ENCODE measurements at regions not wholly inside any gene's neighbourhood (a gene's known extent, or its start where the extent isn't known, plus 50 kb on each side); places are given as distances from the start of the nearest gene placed in this dataset.

GRCh38 chr13:89803839-89804238, 1543.6 kb upstream of the MIR17HG start:
- no peaks in the 10 kb centered on the region for H3K27me3 ChIP-seq (ENCODE audit: control insufficient read depth in 4 of 4, insufficient read depth in 4 of 4, low read length in 3 of 4)
- no peak overlapping the region for H3K9ac ChIP-seq (ENCODE audit: low read depth in 1 of 2, low read length in 2 of 2)
- no peak overlapping the region for H3K4me3 ChIP-seq (ENCODE audit: low read depth in 1 of 3, low read length in 3 of 3)
- no peaks in the 10 kb centered on the region for H3K36me3 ChIP-seq (ENCODE audit: control insufficient read depth in 4 of 4, insufficient read depth in 3 of 4, low read depth in 1 of 4, low read length in 3 of 4)
- DNase-seq (ENCODE audit: low spot score) = no peak
- TF ChIP-seq HNF4A (conservative IDR thresholded peaks at IDR 0.05) (no peak), NR2F2 (IDR thresholded peaks at IDR 0.05) (no peak)
- H3K9me3 ChIP-seq (ENCODE audit: control insufficient read depth in 4 of 4, low read length in 3 of 4) = no peaks in the 10 kb centered on the region
- no peak overlapping the region for H3K27ac ChIP-seq (ENCODE audit: low read depth in 1 of 2, low read length in 2 of 2)
- no peaks in the 10 kb centered on the region for H3K4me1 ChIP-seq (ENCODE audit: control insufficient read depth in 4 of 4, insufficient read depth in 4 of 4, low read length in 3 of 4)

GRCh38 chr13:89806594-89806993, 1540.9 kb upstream of the MIR17HG start:
- Histone ChIP-seq H3K27me3 (ENCODE audit: control insufficient read depth in 4 of 4, insufficient read depth in 4 of 4, low read length in 3 of 4) (no peaks in the 10 kb centered on the region), H3K4me3 (ENCODE audit: low read depth in 1 of 3, low read length in 3 of 3) (no peak overlapping the region), H3K36me3 (ENCODE audit: control insufficient read depth in 4 of 4, insufficient read depth in 3 of 4, low read depth in 1 of 4, low read length in 3 of 4) (no peaks in the 10 kb centered on the region), H3K9ac (ENCODE audit: low read depth in 1 of 2, low read length in 2 of 2) (no peak overlapping the region), H3K4me1 (ENCODE audit: control insufficient read depth in 4 of 4, insufficient read depth in 4 of 4, low read length in 3 of 4) (no peaks in the 10 kb centered on the region), H3K27ac (ENCODE audit: low read depth in 1 of 2, low read length in 2 of 2) (no peak overlapping the region), H3K9me3 (ENCODE audit: control insufficient read depth in 4 of 4, low read length in 3 of 4) (no peaks in the 10 kb centered on the region)
- WGBS = 83% methylated on average over 4 of the region's 4 CpGs
- TF ChIP-seq CTCF (IDR thresholded peaks at IDR 0.05; ENCODE audit: low read depth, low read length, missing input control) = no peak
- TF ChIP-seq FOXA2 (IDR thresholded peaks at IDR 0.05) = no peak
- TF ChIP-seq JUND (IDR thresholded peaks at IDR 0.05) = no peak
- TF ChIP-seq RAD21 (IDR thresholded peaks at IDR 0.05) = no peak
- DNase-seq (ENCODE audit: low spot score) = no peak

GRCh38 chr13:89812856-89813255, 1534.6 kb upstream of the MIR17HG start:
- H3K27ac ChIP-seq (ENCODE audit: low read depth in 1 of 2, low read length in 2 of 2) = no peak overlapping the region
- H3K36me3 ChIP-seq (ENCODE audit: control insufficient read depth in 4 of 4, insufficient read depth in 3 of 4, low read depth in 1 of 4, low read length in 3 of 4) = no peaks in the 10 kb centered on the region
- H3K9me3 ChIP-seq (ENCODE audit: control insufficient read depth in 4 of 4, low read length in 3 of 4) = no peaks in the 10 kb centered on the region
- 51% methylated on average over 2 of the region's 2 CpGs for WGBS
- no peaks in the 10 kb centered on the region for H3K27me3 ChIP-seq (ENCODE audit: control insufficient read depth in 4 of 4, insufficient read depth in 4 of 4, low read length in 3 of 4)
- no peak overlapping the region for H3K4me3 ChIP-seq (ENCODE audit: low read depth in 1 of 3, low read length in 3 of 3)
- H3K4me1 ChIP-seq (ENCODE audit: control insufficient read depth in 4 of 4, insufficient read depth in 4 of 4, low read length in 3 of 4) = no peaks in the 10 kb centered on the region
- no peak for TF ChIP-seq CTCF (IDR thresholded peaks at IDR 0.05; ENCODE audit: low read depth, low read length, missing input control)
- TF ChIP-seq YY1 (IDR thresholded peaks at IDR 0.05) = no peak
- no peak for TF ChIP-seq GABPA (IDR thresholded peaks at IDR 0.05 in 1 of 2, conservative IDR thresholded peaks at IDR 0.05 in 1 of 2)
- TF ChIP-seq HNF4G (IDR thresholded peaks at IDR 0.05) = no peak
- TF ChIP-seq MAX (IDR thresholded peaks at IDR 0.05) = no peak
- TF ChIP-seq EGR1 (IDR thresholded peaks at IDR 0.05; ENCODE audit: low read depth in 2 of 2) = no peak
- no peak for TF ChIP-seq ATF3 (IDR thresholded peaks at IDR 0.05)
- no peak for TF ChIP-seq REST (IDR thresholded peaks at IDR 0.05)
- H3K9ac ChIP-seq (ENCODE audit: low read depth in 1 of 2, low read length in 2 of 2) = no peak overlapping the region
- no peak for DNase-seq (ENCODE audit: low spot score)

Measured in liver (tissue), 8 donors.